NCI-H1105 (cell line): ENCODE measurements at regions not wholly inside any gene's neighbourhood (a gene's known extent, or its start where the extent isn't known, plus 50 kb on each side); places are given as distances from the start of the nearest gene placed in this dataset.
"Not testable (repeated sequence)": the region's sequence is repeated elsewhere in the genome, so short reads cannot be mapped to it uniquely, and the experiment has no call there.

ENCODE experiments used
- DNase-seq: peaks from one replicate; lab custom pipeline; 2025; lab: John Stamatoyannopoulos, UW

DNA sequence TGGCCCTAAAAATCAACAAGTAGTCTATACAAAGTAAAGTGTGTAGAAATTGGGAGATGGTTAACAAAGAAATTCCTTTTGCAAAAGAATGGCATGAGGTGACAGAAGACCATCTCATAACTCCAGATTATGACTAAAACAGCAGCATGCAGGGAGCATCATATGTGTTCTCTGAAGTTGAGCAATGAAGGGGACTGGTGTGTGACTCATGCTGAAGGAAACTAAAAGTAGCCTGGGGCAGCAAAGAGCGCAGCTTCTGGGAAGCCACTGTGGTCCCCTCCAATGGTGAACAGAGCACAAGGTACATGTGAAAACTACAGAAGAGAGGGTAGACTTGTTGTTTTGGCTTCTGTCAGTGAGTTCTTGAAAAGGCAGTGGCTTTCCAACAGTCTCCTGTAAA is 133.4 kb downstream of the MACC1 start:
- DNase-seq: no peak

DNA sequence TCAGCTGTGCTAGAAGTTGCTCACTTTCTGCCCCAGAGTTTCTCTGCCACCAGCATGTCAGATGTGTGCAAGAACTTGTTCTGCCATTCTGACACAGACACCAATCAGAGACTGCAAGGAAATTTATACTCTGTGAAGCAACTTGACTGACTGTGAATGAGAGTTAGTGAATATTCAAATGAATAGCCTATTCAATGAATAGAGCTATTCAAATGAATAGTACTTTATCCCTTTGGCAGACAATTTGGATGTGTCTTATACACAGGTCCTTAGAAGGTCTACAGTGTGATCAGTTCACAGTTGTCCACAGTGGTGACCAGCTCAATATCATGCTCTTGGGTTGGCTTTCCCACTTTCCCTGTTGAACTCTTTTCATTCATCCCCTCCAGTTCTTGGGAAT is 138.1 kb downstream of the MACC1 start:
- no peak for DNase-seq

DNA sequence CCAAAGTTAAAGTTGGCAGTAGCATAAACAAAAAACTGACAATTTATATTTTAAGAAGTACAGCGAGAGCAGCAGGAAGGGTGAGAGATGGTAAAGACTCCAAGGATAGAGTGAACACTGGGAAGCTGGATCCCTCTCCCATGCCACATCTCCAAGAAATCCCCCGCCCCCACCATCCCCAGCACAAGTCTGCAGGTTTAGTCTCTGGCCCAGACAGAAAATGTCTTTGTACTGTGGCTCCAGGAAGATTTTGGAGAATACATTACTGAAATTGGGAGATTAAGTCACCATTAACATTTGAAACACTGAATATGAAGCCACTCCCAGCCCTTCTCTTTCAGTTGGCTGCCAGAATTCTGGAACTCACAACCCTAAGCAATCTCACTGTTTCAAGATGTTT is 140.3 kb downstream of the MACC1 start:
- DNase-seq: no peak

DNA sequence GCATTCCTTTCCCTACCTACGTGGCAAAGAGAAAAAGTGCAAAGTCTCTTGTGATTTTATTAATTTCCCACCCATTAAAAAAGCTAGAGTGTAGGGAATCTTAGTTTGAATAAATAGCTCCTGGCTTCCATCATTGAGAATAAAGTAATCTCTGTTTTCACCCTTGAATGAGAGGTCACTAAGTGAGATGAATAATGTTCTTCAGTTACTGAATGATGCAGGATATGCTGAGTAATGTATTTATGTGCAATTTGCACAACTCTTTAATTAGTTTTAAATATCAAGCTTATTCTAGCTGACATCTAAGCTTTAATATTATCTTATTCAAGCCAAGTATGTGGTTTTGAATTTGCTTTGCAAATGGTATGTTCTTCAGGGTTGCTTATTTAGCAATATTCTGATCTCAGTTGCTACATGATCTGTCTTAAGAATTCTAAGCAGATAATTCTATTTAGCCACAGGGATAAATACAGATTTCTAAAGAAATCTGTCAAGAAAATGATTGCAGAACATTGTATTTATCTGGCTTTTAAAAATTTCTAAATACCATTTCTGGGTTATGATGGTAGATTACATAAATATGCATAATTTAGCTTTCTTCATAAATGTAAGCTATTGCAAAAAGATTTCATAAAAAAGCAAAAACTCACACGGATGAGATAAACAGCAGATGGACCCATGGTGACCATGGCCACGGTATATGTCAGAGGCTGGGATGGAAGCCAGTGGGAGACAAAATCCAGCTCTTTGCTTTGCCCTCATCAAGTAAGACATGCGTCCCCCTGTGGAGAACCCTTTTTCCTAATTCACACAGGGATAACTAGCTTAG is 141.0 kb downstream of the MACC1 start:
- no peak for DNase-seq

DNA sequence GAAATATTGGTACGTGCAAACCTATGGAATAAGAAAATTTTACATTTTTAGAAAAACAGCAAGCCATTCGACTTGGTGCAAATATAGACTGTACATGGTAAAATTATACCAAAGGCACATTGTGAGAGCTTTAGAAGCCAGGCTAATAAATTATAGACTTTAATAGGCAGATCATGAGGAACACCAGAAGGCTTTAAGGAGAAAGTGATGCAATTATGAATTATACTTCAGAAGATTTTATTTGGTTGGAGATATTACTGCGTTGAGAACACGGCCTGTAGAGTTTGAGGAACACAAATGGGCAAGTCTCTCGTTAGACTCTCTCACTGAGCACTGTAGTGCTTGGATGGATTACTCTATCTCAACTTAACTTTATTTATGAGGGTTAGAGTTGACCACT is 141.7 kb downstream of the MACC1 start:
- no peak for DNase-seq

DNA sequence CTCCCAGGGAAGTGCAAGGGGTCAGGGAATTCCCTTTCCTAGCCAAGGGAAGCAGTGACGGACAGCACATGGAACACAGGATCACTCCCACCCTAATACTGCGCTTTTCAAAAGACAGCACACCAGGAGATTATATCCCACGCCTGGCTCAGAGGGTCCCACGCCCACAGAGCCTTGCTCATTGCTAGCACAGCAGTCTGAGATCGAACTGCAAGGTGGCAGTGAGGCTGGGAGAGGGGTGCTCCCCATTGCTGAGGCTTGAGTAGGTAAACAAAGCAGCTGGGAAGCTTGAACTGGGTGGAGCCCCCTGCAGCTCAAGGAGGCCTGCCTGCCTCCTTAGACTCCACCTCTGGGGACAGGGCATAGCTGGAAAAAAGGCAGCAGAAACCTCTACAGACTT is 149.2 kb downstream of the MACC1 start:
- not testable (repeated sequence) for DNase-seq

DNA sequence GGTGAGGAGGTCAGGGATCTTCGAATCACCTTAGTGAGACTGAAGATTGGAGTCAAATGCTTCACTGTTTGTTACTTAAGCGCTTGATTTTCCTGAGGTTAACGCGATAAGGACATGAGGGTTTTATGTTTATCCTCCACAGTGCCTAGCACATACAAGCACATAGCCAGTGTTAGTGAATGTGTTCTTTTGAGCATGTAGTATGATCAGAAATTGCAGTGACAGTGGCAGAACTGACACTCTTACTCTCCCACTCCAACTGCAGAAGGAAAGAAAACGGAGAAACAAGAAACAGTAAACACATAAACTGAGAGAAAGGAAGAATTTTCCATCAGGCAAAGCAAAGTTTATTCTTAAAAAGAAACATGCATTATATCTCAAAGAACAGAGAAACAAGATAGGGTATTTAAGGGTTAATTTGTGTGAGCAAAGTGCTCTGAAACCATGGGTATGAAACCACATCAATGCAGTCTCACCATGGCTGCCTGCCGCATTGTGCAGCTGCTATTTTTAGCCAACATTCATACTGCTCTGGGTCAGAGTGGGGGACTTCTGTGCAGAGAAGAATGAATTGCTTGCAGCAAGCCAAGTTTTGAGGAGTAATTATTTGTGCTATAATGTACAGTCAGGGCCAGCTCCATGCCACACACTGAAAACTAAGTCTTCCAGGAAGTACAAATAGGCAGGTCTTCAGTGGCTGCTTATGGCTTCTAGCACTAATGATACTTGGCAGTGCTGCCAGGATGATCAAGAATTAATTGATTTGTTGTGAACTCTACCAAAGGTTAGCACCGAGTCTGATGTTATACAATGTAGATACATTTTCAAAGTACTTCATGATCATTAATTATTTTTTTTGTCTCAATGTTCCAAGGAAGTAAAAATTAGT is 152.0 kb downstream of the MACC1 start:
- DNase-seq: no peak

DNA sequence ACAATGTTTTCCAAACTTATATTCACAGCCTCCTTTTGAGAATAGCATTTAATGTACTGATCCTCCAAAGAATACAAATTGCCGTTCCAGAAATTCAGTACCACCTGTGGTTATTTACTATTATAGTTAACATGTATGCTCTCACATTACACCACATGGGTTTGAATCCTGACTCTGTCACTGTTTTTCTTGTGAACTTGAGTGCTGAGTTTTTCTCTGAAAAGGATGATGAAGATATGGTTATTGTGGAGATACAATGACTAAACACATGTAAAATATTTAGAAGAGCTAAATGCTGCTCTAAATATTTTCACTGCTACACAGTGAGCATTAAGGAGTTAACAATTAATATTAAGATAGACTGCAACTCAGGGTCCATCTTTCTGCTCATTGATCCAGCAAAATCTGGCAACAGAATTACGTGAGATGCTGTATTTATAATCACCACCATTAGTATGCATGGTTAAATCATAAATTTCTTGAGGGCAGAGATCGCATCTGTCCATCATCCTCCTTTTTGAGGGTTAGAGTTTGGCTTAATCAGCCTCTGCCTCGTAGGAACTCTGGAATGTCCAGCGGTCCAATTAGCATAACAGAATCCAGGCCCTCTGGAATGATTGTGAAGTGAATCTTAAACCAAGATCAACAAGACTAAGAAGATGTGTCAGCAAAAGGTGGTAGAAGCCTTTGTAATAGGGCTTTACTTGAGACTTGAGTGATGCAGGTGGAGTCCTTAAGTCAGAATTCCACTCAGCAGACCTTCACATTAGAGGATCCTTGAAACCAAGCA is 152.8 kb downstream of the MACC1 start:
- no peak for DNase-seq

DNA sequence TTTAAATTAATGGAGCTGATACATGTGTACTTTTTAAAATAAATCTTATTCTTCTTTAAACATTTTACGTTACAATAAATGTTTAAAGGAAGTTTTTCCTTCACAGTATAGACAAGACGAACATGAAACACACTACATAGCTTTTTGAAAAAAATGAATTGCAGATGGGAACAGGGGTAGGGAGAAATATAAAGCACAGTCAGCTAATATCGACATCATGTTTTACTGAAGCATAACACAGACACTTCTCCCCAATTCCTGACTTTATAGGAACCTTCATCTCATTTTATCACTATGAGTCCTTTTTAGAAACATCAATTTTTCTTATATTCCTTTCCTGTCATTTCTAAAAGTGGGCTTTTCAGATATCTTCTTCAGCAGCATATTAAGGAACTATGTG is 153.5 kb downstream of the MACC1 start:
- DNase-seq: no peak

DNA sequence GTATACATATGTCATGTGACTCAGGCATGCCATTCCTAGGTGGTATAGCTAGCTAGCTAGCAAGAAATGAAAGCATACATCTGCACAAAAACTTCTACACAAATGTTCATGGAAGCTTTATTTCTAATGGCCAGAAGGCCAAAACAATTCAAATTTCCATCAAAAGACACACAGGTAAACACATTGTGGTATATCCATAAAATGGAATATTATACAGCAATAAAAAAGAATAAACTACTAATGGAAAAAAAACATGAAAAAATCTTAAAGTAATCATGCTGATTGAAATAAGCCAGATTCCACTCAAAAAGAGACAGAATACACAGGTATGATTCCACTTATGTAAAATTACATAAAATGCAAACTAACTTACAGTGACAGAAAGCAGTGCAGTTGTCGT is 154.3 kb downstream of the MACC1 start:
- DNase-seq: no peak

DNA sequence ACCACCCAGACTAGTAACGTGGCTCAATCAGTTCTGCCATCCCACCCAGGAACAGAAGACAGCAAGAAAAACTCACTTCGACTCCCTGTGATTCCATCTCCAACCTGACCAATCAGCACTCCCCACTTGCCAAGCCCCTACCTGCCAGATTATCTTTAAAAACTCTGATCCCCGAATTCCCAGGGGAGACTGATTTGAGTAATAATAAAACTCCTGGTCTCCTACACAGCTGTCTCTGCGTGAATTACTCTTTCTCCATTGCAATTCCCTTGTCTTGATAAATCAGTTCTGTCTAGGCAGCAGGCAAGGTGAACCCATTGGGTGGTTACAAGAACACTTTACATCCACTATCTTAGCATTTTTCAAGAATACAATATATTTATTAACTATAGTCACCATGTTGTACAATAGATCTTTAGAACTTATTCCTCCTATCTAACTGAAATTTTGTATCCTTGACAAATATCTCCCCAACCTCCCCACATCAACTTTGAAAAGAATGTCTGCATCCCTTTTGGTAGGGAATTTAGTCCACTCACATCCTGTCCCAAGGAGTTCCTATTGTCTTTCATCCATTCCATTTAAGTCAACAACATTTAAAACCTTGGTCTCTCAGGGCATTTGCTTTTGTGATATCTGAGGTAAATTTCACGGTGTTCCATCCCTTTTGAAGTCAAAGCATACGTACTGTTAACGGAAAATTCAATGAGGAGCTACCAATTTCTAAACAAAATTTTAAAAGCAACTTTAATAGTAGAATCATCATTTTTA is 163.7 kb downstream of the MACC1 start:
- DNase-seq: no peak

DNA sequence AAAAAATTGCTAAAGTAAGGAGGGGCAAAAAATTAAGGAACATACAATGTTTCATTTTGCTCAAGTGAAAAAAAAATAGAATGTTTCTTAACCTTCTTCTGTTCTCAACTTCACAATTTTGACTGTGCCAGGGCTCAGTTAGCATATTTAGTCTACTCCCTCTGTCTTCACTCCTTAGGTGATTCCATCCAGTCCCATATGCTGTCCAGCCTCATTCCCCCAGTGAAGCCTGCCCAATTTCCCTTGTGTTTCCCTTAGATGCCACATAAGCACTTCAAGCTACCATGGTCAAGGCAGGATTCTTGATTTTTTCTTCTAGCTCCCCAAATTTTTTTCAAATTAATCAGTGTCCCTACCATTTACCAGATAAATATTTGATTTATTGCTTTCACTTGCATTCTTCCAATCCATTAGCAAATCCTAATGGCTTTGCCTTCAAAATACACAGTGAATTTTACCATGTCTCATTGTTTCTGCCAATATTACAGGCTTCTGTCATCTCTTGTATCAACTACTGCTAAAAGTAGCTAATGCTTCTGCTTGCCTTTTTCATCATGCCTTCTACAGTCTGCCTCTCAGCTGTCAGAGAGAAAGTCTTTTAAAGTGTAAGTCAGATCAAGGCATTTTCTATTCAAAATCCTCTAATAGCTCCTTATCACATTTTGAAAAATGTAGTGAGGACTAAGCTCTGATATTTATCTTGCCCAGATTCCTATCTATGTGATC is 166.8 kb downstream of the MACC1 start:
- DNase-seq: no peak

DNA sequence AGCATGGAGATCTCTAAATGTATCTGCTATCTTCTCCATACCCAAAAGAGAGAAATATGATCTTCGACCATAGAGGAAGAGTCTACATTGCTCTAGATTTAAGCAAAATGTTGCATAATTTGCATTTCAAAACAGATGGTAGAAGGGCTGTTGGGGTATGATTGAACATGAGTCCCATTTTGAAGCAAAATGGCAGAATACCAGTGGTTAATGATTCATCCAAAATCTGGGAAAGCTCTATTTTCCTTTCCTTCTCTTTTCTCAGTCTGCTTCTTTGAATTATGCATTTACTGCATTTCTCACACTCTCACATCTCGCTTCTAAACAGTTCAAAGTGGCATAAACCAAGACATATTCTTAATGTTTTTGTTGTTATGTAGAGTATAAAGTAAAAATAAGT is 178.5 kb downstream of the MACC1 start:
- DNase-seq: no peak

DNA sequence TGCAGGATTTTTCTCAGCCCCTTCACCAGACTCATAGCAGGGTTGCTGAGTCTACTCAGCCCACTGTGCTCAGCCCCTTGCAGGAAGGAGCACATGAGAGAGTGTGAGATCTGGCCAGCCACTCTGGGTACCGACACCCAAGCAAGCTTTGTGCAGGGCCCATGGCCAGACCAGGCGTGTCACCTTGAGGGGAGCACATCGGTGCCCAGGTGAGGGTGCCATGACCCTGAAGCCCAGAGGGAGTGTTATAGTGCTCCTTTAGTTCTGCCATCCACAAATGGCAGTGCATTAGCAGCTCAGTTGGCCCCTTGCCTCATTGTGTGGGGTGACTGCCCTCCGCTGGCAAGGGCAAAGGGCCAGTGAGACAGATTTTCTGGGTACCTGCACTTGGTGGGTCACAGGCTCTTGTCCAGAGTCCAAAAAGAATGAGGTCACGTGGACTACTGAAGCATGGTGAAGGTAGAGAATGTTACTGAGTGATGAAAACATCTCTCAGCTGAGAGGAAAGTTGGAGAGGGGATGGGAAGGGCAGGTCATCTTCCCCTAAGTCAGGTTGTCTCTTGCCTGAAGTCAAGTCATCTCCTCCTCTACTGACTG is 181.8 kb downstream of the MACC1 start:
- DNase-seq: no peak

DNA sequence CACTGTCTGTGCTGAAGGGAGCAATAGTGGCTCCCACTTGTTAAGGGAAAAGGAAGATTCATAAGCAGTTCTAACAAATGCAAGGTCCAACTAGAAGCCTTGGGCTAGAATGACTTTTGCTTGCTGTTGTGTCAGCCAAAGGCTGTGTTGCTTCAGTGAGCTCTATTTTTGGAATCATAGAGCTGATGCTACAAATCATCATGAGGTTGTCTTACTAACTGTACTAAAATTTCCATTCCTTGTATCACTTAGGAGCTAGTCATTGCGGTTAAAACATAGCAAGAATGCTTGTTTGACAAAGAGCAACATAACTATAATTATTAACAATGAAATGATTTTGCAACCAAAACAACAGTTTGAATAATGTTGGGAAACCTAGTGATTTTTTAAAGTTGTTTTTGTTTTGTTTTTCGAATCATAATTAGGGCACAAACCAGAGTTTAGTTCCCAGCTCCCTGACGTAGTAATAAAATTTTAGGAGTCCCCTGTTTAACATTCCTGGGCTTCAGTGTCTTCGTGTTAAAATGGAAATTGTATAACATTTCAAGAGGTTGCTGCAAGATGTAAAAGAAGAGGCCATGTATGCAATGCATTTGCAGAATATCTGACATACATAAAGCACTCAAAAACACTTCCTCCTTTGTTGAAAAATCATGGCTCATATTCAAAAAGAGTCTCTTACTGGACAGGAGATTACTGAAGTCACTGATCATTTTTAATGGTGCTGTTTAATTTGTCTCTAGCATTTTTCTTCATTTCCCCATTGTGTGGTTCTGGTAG is 183.4 kb downstream of the MACC1 start:
- no peak for DNase-seq

DNA sequence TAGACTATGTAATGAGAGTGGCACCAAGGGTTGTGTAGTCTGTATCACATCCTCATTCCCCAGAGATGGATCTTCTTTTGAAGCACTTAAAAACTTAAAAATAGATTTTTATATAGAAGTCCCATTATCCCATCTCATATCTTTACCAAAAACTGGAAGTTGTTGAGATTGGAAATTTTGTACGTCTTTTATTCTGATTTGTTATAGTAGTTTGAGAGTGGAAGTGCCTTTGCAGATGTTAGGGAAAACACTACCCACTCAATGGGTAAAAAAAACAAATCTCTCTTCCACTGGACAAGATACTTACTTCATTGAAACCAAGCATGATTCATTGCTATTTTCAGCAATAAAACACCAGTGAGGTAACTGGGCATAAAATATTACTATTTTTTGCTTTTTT is 184.4 kb downstream of the MACC1 start:
- no peak for DNase-seq

DNA sequence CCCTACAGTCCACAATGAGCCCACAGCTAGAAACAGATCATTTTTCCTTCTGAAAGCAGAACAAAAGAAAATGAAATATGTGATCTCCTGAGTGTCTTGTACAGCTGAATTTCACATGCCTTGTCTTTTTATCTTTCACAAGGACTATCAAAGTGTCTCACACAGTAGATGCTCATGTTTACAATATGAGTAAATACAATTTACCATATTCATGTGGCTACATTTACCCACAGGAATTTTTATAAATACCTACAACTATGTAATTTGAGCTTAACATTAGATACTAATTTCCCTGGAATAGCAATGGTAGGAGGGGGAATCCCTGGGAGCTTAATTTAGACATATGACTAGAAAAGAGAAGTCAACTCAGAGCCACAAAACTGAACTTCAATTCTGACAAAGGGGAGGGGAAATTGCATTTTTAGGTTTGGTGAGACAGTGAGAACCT is 186.2 kb downstream of the MACC1 start:
- no peak for DNase-seq

DNA sequence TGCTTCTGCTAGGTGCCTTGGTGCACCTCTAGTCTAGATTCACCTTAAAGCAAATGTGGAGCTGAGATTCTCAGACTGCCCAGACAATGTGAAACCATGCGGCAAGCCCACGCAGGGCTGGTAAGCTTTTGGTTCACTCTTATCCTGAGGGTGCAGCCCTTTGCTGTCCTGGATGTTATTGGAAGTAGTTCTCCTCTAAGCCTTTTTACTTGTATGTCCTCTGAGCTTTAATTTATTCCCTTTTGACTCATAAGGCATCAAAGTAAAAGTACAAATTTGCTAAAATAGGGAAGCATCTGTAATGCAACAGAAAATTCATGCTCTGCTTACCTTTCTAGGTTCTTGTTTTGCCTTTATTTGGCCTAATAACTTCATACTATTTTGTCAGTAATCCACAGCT is 186.8 kb downstream of the MACC1 start:
- no peak for DNase-seq

DNA sequence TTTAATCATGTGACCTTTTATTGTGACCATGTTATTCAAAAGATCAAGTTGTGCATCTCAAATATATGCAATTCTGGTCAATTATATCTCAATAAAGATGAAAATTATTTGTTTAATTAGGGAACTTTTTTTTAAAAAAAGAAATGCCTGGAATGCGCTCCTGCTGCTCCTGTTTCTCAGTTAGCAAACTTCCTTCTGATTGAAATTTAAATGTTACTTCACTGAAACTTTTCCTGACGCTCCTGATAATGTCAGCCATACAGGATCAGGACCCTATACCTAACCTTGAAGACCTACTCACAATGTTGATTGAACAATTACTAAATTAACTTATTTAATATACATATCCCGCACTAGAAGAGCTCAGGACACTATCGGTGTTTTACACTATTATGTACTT is 190.4 kb downstream of the MACC1 start:
- DNase-seq: no peak

DNA sequence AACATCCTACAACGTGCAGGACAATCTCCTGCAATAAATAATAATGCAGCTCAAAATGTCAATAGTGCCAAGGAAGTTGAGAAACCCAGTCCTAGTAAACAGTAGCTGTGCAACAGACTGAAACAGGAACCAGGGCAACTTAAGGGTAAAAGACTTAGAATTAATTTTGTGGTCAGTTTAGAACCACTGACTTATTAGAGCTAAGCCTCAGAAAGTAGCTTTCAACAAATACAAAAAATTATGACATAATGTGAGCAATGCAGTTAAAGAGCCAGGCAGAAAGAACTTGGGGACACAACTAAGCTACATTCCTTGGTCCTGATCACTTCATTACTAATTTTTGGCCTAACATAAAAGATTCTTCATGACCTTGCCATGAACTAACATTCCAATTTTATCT is 195.4 kb downstream of the MACC1 start:
- DNase-seq: no peak
